HepG2 (cell line): ENCODE measurements at regions not wholly inside any gene's neighbourhood (a gene's known extent, or its start where the extent isn't known, plus 50 kb on each side); places are given as distances from the start of the nearest gene placed in this dataset.
A peak's percentile ranks its signal among the peaks of the same experiment; 100 is the strongest.

Experiments
- EP300 ChIP-seq, 3 experiments: sonication (generic) in 1 of 3; formaldehyde crosslinking in 1 of 3; IDR thresholded peaks; 2 replicates each; pipeline versions ENCODE4 v1.5.1 to v1.6.1; 2011 to 2020; ENCODE audit warnings: low read depth in 2 of 3, low read length in 2 of 3, borderline replicate concordance in 1 of 3, improper control_type of control experiment in 1 of 3, mild to moderate bottlenecking in 1 of 3, missing genetic modification reagents in 1 of 3, moderate library complexity in 1 of 3
- IRX3 ChIP-seq: sonication (generic); formaldehyde crosslinking; IDR thresholded peaks from 2 replicates; pipeline ENCODE4 v1.8.1; 2023; ENCODE audit warnings: mild to moderate bottlenecking, low read depth, missing genetic modification reagents, borderline replicate concordance
- KLF6 ChIP-seq: IDR thresholded peaks from 2 replicates; pipeline ENCODE4 v1.8.0; 2016; ENCODE audit warnings: missing biosample characterization, missing genetic modification reagents
- KMT2A ChIP-seq: sonication (generic); formaldehyde crosslinking; IDR thresholded peaks from 2 replicates; pipeline ENCODE4 v1.4.0; 2020; ENCODE audit warnings: missing genetic modification reagents
- MAZ ChIP-seq, 2 experiments: sonication (generic) in 1 of 2; formaldehyde crosslinking in 1 of 2; IDR thresholded peaks; 2 replicates each; pipeline versions ENCODE4 v1.5.0 to v1.6.1; 2012 to 2020; ENCODE audit warnings: low read depth in 2 of 2, mild to moderate bottlenecking in 2 of 2, borderline replicate concordance in 1 of 2, improper control_type of control experiment in 1 of 2, low read length in 1 of 2, missing genetic modification reagents in 1 of 2, moderate library complexity in 1 of 2
- PITX1 ChIP-seq: sonication (generic); formaldehyde crosslinking; IDR thresholded peaks from 2 replicates; pipeline ENCODE4 v1.5.1; 2020; ENCODE audit warnings: mild to moderate bottlenecking, missing genetic modification reagents
- PPARG ChIP-seq: conservative IDR thresholded peaks from 2 replicates; pipeline ENCODE4 v1.6.1; 2016; ENCODE audit warnings: missing biosample characterization, missing genetic modification reagents
- SOX6 ChIP-seq, 2 experiments: fragments of 450-650 bp in 1 of 2; sonication (generic) in 1 of 2; formaldehyde crosslinking in 1 of 2; IDR thresholded peaks; 2 replicates each; pipeline versions ENCODE4 v1.4.0 to v1.6.1; 2017 to 2020; ENCODE audit warnings: antibody characterized with exemption in 1 of 2, mild to moderate bottlenecking in 1 of 2, missing genetic modification reagents in 1 of 2
- SRF ChIP-seq: IDR thresholded peaks from 2 replicates; pipeline ENCODE4 v1.6.1; 2011; ENCODE audit warnings: mild to moderate bottlenecking, low read depth, low read length, moderate library complexity
- ZNF496 ChIP-seq: sonication (generic); formaldehyde crosslinking; IDR thresholded peaks from 2 replicates; pipeline ENCODE4 v1.8.1; 2023; ENCODE audit warnings: mild to moderate bottlenecking, moderate library complexity, missing genetic modification reagents; ENCODE audit not compliant: insufficient replicate concordance
- ZNF724P ChIP-seq: sonication (generic); formaldehyde crosslinking; IDR thresholded peaks from 2 replicates; pipeline ENCODE4 v1.8.0; 2022; ENCODE audit warnings: missing genetic modification reagents, borderline replicate concordance
- ZNF781 ChIP-seq: sonication (generic); formaldehyde crosslinking; IDR thresholded peaks from 2 replicates; pipeline ENCODE4 v1.5.1; 2020; ENCODE audit warnings: borderline replicate concordance, mild to moderate bottlenecking, missing genetic modification reagents; ENCODE audit errors: not compliant biosample characterization
- ZSCAN20 ChIP-seq: sonication (generic); formaldehyde crosslinking; IDR thresholded peaks from 2 replicates; pipeline ENCODE4 v1.4.0; 2020; ENCODE audit warnings: missing genetic modification reagents, mild to moderate bottlenecking, borderline replicate concordance
- ZSCAN25 ChIP-seq: sonication (generic); formaldehyde crosslinking; IDR thresholded peaks from 2 replicates; pipeline ENCODE4 v1.8.0; 2022; ENCODE audit warnings: mild to moderate bottlenecking, missing genetic modification reagents
- TF ChIP-seq, protein P1 (sequence below): IDR thresholded peaks from 2 replicates; pipeline ENCODE4 v1.6.1; 2016
- TF ChIP-seq, protein P2 (sequence below): sonication (generic); formaldehyde crosslinking; IDR thresholded peaks from 2 replicates; pipeline ENCODE4 v1.4.0; 2020; ENCODE audit warnings: missing genetic modification reagents, mild to moderate bottlenecking, borderline replicate concordance
- TF ChIP-seq, protein P3 (sequence below): sonication (generic); formaldehyde crosslinking; IDR thresholded peaks from 2 replicates; pipeline ENCODE4 v1.5.0; 2020; ENCODE audit warnings: mild to moderate bottlenecking, missing genetic modification reagents
- TF ChIP-seq, protein P4 (sequence below): sonication (generic); formaldehyde crosslinking; IDR thresholded peaks from 2 replicates; pipeline ENCODE4 v1.4.0; 2020; ENCODE audit warnings: missing genetic modification reagents, borderline replicate concordance
- TF ChIP-seq, protein P5 (sequence below): sonication (generic); formaldehyde crosslinking; IDR thresholded peaks from 2 replicates; pipeline ENCODE4 v1.4.0; 2020; ENCODE audit warnings: missing genetic modification reagents

DNA sequence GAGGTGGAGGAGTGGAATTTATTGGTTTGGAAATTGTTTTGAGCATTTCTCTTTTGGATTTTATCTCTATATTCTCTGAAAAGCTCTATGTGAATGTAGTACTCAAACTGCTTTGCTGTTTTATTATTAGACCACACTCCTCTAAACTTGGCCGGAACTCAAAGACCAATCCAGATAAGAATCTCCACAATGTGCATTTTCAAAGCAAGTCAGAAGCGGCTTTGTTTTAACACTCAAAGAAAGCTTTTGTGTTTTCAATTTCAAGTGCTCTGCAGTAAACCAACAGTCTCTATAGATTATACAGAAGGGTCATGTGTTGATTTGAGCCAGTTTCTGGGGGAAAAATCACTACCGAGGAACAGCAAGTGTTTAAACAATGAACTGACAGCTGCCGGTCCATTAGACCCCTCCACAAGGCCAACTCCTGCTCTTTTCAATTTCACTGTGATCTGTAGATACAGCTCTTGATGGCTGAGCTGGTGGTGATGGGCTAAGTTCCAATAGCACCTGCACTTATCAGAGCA lies 79.4 kb downstream of the FTHL17 start (continued):
- TF ChIP-seq ZNF724P (CRISPR knock-in tag) (no peak), MAZ (IDR thresholded peaks at IDR 0.05; ENCODE audit: borderline replicate concordance, low read depth, low read length) (no peak), MAZ (CRISPR knock-in tag; IDR thresholded peaks at IDR 0.05; ENCODE audit: low read depth) (no peak), ZSCAN25 (CRISPR knock-in tag) (no peak), PPARG (peak; percentile 59; the same call in 1 of the 2 replicates), SOX6 (IDR thresholded peaks at IDR 0.05) (no peak), SOX6 (CRISPR knock-in tag; IDR thresholded peaks at IDR 0.05) (peak; percentile 96), ZSCAN20 (CRISPR knock-in tag) (no peak), KMT2A (CRISPR knock-in tag) (no peak), KLF6 (CRISPR knock-in tag) (no peak), IRX3 (CRISPR knock-in tag) (no peak), SRF (no peak), ZNF781 (CRISPR knock-in tag) (no peak), PITX1 (0 out of 2 replicates have a peak, but pooled peaks have one; percentile 13), EP300 (IDR thresholded peaks at IDR 0.05; ENCODE audit: low read depth in 2 of 2, low read length in 2 of 2) (peak in 1 of 2 experiments; percentile 73; a peak in 2 of 4 replicates), EP300 (CRISPR knock-in tag; IDR thresholded peaks at IDR 0.05; ENCODE audit: borderline replicate concordance) (peak; percentile 35; the same call in 1 of the 2 replicates), ZNF496 (CRISPR knock-in tag) (no peak)
- TF ChIP-seq, protein P1, sequence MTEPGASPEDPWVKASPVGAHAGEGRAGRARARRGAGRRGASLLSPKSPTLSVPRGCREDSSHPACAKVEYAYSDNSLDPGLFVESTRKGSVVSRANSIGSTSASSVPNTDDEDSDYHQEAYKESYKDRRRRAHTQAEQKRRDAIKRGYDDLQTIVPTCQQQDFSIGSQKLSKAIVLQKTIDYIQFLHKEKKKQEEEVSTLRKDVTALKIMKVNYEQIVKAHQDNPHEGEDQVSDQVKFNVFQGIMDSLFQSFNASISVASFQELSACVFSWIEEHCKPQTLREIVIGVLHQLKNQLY (CRISPR knock-in tag), result 0 out of 2 replicates have a peak, but pooled peaks have one; percentile 18
- TF ChIP-seq, protein P2, sequence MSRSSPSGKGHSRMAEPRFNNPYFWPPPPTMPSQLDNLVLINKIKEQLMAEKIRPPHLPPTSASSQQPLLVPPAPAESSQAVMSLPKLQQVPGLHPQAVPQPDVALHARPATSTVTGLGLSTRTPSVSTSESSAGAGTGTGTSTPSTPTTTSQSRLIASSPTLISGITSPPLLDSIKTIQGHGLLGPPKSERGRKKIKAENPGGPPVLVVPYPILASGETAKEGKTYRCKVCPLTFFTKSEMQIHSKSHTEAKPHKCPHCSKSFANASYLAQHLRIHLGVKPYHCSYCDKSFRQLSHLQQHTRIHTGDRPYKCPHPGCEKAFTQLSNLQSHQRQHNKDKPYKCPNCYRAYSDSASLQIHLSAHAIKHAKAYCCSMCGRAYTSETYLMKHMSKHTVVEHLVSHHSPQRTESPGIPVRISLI (CRISPR knock-in tag), result no peak
- TF ChIP-seq, protein P3, sequence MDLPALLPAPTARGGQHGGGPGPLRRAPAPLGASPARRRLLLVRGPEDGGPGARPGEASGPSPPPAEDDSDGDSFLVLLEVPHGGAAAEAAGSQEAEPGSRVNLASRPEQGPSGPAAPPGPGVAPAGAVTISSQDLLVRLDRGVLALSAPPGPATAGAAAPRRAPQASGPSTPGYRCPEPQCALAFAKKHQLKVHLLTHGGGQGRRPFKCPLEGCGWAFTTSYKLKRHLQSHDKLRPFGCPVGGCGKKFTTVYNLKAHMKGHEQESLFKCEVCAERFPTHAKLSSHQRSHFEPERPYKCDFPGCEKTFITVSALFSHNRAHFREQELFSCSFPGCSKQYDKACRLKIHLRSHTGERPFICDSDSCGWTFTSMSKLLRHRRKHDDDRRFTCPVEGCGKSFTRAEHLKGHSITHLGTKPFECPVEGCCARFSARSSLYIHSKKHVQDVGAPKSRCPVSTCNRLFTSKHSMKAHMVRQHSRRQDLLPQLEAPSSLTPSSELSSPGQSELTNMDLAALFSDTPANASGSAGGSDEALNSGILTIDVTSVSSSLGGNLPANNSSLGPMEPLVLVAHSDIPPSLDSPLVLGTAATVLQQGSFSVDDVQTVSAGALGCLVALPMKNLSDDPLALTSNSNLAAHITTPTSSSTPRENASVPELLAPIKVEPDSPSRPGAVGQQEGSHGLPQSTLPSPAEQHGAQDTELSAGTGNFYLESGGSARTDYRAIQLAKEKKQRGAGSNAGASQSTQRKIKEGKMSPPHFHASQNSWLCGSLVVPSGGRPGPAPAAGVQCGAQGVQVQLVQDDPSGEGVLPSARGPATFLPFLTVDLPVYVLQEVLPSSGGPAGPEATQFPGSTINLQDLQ, result no peak
- TF ChIP-seq, protein P4, sequence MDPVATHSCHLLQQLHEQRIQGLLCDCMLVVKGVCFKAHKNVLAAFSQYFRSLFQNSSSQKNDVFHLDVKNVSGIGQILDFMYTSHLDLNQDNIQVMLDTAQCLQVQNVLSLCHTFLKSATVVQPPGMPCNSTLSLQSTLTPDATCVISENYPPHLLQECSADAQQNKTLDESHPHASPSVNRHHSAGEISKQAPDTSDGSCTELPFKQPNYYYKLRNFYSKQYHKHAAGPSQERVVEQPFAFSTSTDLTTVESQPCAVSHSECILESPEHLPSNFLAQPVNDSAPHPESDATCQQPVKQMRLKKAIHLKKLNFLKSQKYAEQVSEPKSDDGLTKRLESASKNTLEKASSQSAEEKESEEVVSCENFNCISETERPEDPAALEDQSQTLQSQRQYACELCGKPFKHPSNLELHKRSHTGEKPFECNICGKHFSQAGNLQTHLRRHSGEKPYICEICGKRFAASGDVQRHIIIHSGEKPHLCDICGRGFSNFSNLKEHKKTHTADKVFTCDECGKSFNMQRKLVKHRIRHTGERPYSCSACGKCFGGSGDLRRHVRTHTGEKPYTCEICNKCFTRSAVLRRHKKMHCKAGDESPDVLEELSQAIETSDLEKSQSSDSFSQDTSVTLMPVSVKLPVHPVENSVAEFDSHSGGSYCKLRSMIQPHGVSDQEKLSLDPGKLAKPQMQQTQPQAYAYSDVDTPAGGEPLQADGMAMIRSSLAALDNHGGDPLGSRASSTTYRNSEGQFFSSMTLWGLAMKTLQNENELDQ, result no peak
- TF ChIP-seq, protein P5, sequence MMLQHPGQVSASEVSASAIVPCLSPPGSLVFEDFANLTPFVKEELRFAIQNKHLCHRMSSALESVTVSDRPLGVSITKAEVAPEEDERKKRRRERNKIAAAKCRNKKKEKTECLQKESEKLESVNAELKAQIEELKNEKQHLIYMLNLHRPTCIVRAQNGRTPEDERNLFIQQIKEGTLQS (CRISPR knock-in tag), result no peak
